ENCODE measurements at regions not wholly inside any gene's neighbourhood (a gene's known extent, or its start where the extent isn't known, plus 50 kb on each side); places are given as distances from the start of the nearest gene placed in this dataset.

- DNase-seq: no peak
Observed at GRCh38 chr2:9156483-9156882, 50.1 kb upstream of the ASAP2 start.

GRCh38 chr2:9154061-9154460, 52.6 kb upstream of the ASAP2 start:
- no peak for DNase-seq

GRCh38 chr2:9153643-9153980, 53.0 kb upstream of the ASAP2 start:
- DNase-seq: no peak

GRCh38 chr2:9152975-9153642, 53.5 kb upstream of the ASAP2 start:
- DNase-seq: no peak

GRCh38 chr2:9150906-9151305, 55.7 kb upstream of the ASAP2 start:
- DNase-seq: no peak

GRCh38 chr2:9150568-9150900, 56.1 kb upstream of the ASAP2 start:
- DNase-seq: no peak

GRCh38 chr2:9149726-9150567, 56.7 kb upstream of the ASAP2 start:
- no peak for DNase-seq

- DNase-seq: no peak
Observed at GRCh38 chr2:9149388-9149660, 57.3 kb upstream of the ASAP2 start.

- no peak for DNase-seq
Observed at GRCh38 chr2:9146646-9147045, 60.0 kb upstream of the ASAP2 start.

- no peak for DNase-seq
Observed at GRCh38 chr2:9145752-9146430, 60.7 kb upstream of the ASAP2 start.

- DNase-seq: no peak
Observed at GRCh38 chr2:9145109-9145751, 61.4 kb upstream of the ASAP2 start.

GRCh38 chr2:9144617-9145016, 62.0 kb upstream of the ASAP2 start:
- DNase-seq: no peak

GRCh38 chr2:9144046-9144445, 62.6 kb upstream of the ASAP2 start:
- no peak for DNase-seq

- DNase-seq: no peak
Observed at GRCh38 chr2:9143264-9143815, 63.3 kb upstream of the ASAP2 start.

- peak; percentile 72 for DNase-seq
Observed at GRCh38 chr2:9142551-9143263, 63.9 kb upstream of the ASAP2 start.

- no peak for DNase-seq
Observed at GRCh38 chr2:9141706-9142460, 64.7 kb upstream of the ASAP2 start.

- no peak for DNase-seq
Observed at GRCh38 chr2:9141091-9141667, 65.4 kb upstream of the ASAP2 start.

GRCh38 chr2:9140645-9141044, 66.0 kb upstream of the ASAP2 start:
- no peak for DNase-seq

GRCh38 chr2:9139491-9140443, 66.8 kb upstream of the ASAP2 start:
- DNase-seq: peak; percentile 48

GRCh38 chr2:9137379-9138150, 69.0 kb upstream of the ASAP2 start:
- DNase-seq: no peak
